Dermis blood vessel endothelial cell (primary cell): ENCODE measurements at regions not wholly inside any gene's neighbourhood (a gene's known extent, or its start where the extent isn't known, plus 50 kb on each side); places are given as distances from the start of the nearest gene placed in this dataset.
"Not testable (repeated sequence)": the region's sequence is repeated elsewhere in the genome, so short reads cannot be mapped to it uniquely, and the experiment has no call there.

Source experiments
- DNase-seq: peaks from one replicate; pipeline ENCODE4 v3.0.0; 2010

GRCh38 chr13:63864171-63864902 is 2448.7 kb upstream of the PCDH20 start:
- no peak for DNase-seq

GRCh38 chr13:63855457-63856118 is 2439.9 kb upstream of the PCDH20 start:
- no peak for DNase-seq

- no peak for DNase-seq
Observed at GRCh38 chr13:63853816-63854215, 2438.2 kb upstream of the PCDH20 start.

GRCh38 chr13:63851526-63851925 is 2435.9 kb upstream of the PCDH20 start:
- DNase-seq, result no peak

- DNase-seq, result no peak
Observed at GRCh38 chr13:63843766-63844699, 2428.4 kb upstream of the PCDH20 start.

GRCh38 chr13:63842102-63842501 is 2426.5 kb upstream of the PCDH20 start:
- no peak for DNase-seq

- DNase-seq, result no peak
Observed at GRCh38 chr13:63840551-63841421, 2425.1 kb upstream of the PCDH20 start.

- DNase-seq, result no peak
Observed at GRCh38 chr13:63838366-63839110, 2422.9 kb upstream of the PCDH20 start.

GRCh38 chr13:63837701-63838100 is 2422.1 kb upstream of the PCDH20 start:
- not testable (repeated sequence) for DNase-seq

GRCh38 chr13:63829609-63830008 is 2414.0 kb upstream of the PCDH20 start:
- DNase-seq, result not testable (repeated sequence)

GRCh38 chr13:63821785-63822184 is 2406.1 kb upstream of the PCDH20 start:
- DNase-seq, result not testable (repeated sequence)

GRCh38 chr13:63811428-63812004 is 2395.9 kb upstream of the PCDH20 start:
- not testable (repeated sequence) for DNase-seq

- not testable (repeated sequence) for DNase-seq
Observed at GRCh38 chr13:63791134-63791533, 2375.5 kb upstream of the PCDH20 start.

- no peak for DNase-seq
Observed at GRCh38 chr13:63774133-63774532, 2358.5 kb upstream of the PCDH20 start.

GRCh38 chr13:63773476-63773875 is 2357.8 kb upstream of the PCDH20 start:
- no peak for DNase-seq

GRCh38 chr13:63757683-63758082 is 2342.0 kb upstream of the PCDH20 start:
- DNase-seq, result not testable (repeated sequence)

GRCh38 chr13:63749857-63750256 is 2334.2 kb upstream of the PCDH20 start:
- not testable (repeated sequence) for DNase-seq

- DNase-seq, result not testable (repeated sequence)
Observed at GRCh38 chr13:63741814-63742101, 2326.1 kb upstream of the PCDH20 start.

GRCh38 chr13:63741029-63741813 is 2325.6 kb upstream of the PCDH20 start:
- no peak for DNase-seq

- DNase-seq, result not testable (repeated sequence)
Observed at GRCh38 chr13:63739112-63739735, 2323.6 kb upstream of the PCDH20 start.
